ENCODE measurements at regions not wholly inside any gene's neighbourhood (a gene's known extent, or its start where the extent isn't known, plus 50 kb on each side); places are given as distances from the start of the nearest gene placed in this dataset.
"Not testable (repeated sequence)": the region's sequence is repeated elsewhere in the genome, so short reads cannot be mapped to it uniquely, and the experiment has no call there.

GRCh38 chr17:30605523-30605922, 128.3 kb downstream of the GOSR1 start:
- no peaks in the 10 kb centered on the region for H3K9me3 ChIP-seq (ENCODE audit: low read length)
- TF ChIP-seq CTCF (conservative IDR thresholded peaks at IDR 0.05; ENCODE audit: low read length) (no peak), EZH2phosphoT487 (IDR thresholded peaks at IDR 0.05; ENCODE audit: borderline replicate concordance, low read depth, low read length) (no peak)
- H3K9me2 ChIP-seq (ENCODE audit: insufficient read depth, low read length) = no peaks in the 10 kb centered on the region
- no peaks in the 10 kb centered on the region for H4K20me1 ChIP-seq (ENCODE audit: insufficient read depth, low read length)
- CTCF ChIA-PET (ENCODE audit: unreplicated experiment) = no interaction called here
- intact Hi-C loops (cut with micrococcal nuclease; ENCODE audit: unreplicated experiment) = no loop called here
- no peak overlapping the region for H3K4me2 ChIP-seq (ENCODE audit: low read length)
- POLR2A ChIA-PET = interaction anchor here (0.6 kb wide), 1 partner anchor 278 kb away, joined by 4 read pairs; no protein-coding TSS in a partner anchor
- peaks cover 14% of the 10 kb centered on the region for H3K4me1 ChIP-seq (ENCODE audit: insufficient read depth, low read length, poor library complexity, severe bottlenecking)
- H3K36me3 ChIP-seq (ENCODE audit: insufficient read depth, low read length) = no peaks in the 10 kb centered on the region
- no TSS peak for BruUV-seq (replicated peaks)
- no peak overlapping the region for H3K4me3 ChIP-seq (ENCODE audit: low read depth, low read length, poor library complexity, severe bottlenecking)
- H2AFZ ChIP-seq (ENCODE audit: low read length) = no peak overlapping the region
- no peak for DNase-seq (ENCODE audit: low spot score)
- peaks cover 53% of the 10 kb centered on the region for H3K79me2 ChIP-seq (ENCODE audit: insufficient read depth, low read depth, low read length)
- H3K27ac ChIP-seq (ENCODE audit: low read depth, low read length, poor library complexity, severe bottlenecking) = no peak overlapping the region

GRCh38 chr17:30605027-30605426, 127.8 kb downstream of the GOSR1 start:
- Histone ChIP-seq H3K4me2 (ENCODE audit: low read length) (no peak overlapping the region), H3K79me2 (ENCODE audit: insufficient read depth, low read depth, low read length) (peaks cover 53% of the 10 kb centered on the region), H4K20me1 (ENCODE audit: insufficient read depth, low read length) (no peaks in the 10 kb centered on the region), H3K9me3 (ENCODE audit: low read length) (no peaks in the 10 kb centered on the region), H3K9me2 (ENCODE audit: insufficient read depth, low read length) (no peaks in the 10 kb centered on the region), H3K4me3 (ENCODE audit: low read depth, low read length, poor library complexity, severe bottlenecking) (no peak overlapping the region), H2AFZ (ENCODE audit: low read length) (no peak overlapping the region), H3K27ac (ENCODE audit: low read depth, low read length, poor library complexity, severe bottlenecking) (no peak overlapping the region), H3K4me1 (ENCODE audit: insufficient read depth, low read length, poor library complexity, severe bottlenecking) (peaks cover 16% of the 10 kb centered on the region), H3K36me3 (ENCODE audit: insufficient read depth, low read length) (no peaks in the 10 kb centered on the region)
- no TSS peak for BruUV-seq (replicated peaks)
- no peak for DNase-seq (ENCODE audit: low spot score)
- ChIA-PET POLR2A (interaction anchor here (0.6 kb wide), 1 partner anchor 205 kb away, joined by 4 read pairs; no protein-coding TSS in a partner anchor), CTCF (ENCODE audit: unreplicated experiment) (no interaction called here)
- intact Hi-C loops (cut with micrococcal nuclease; ENCODE audit: unreplicated experiment) = no loop called here
- no peak for TF ChIP-seq EZH2phosphoT487 (IDR thresholded peaks at IDR 0.05; ENCODE audit: borderline replicate concordance, low read depth, low read length)
- no peak for TF ChIP-seq CTCF (conservative IDR thresholded peaks at IDR 0.05; ENCODE audit: low read length)

GRCh38 chr17:30602396-30602795, 125.2 kb downstream of the GOSR1 start:
- Histone ChIP-seq H3K4me3 (ENCODE audit: low read depth, low read length, poor library complexity, severe bottlenecking) (peak overlapping the region; percentile 77), H3K4me2 (ENCODE audit: low read length) (peak overlapping the region; percentile 59), H3K79me2 (ENCODE audit: insufficient read depth, low read depth, low read length) (peaks cover 53% of the 10 kb centered on the region), H3K4me1 (ENCODE audit: insufficient read depth, low read length, poor library complexity, severe bottlenecking) (peaks cover 29% of the 10 kb centered on the region)
- H3K9me2 ChIP-seq (ENCODE audit: insufficient read depth, low read length); H3K9me3 ChIP-seq (ENCODE audit: low read length); CTCF ChIA-PET (ENCODE audit: unreplicated experiment); DNase-seq (ENCODE audit: low spot score); H2AFZ ChIP-seq (ENCODE audit: low read length); H3K36me3 ChIP-seq (ENCODE audit: insufficient read depth, low read length); BruUV-seq (replicated peaks); H3K27ac ChIP-seq (ENCODE audit: low read depth, low read length, poor library complexity, severe bottlenecking); H4K20me1 ChIP-seq (ENCODE audit: insufficient read depth, low read length); POLR2A ChIA-PET: not testable (repeated sequence)
- intact Hi-C loops (cut with micrococcal nuclease; ENCODE audit: unreplicated experiment) = loop anchor here (5.0 kb wide), 2 partner anchors 105 to 220 kb away; partner anchors contain the start of gene CRLF3

GRCh38 chr17:30601984-30602383, 124.8 kb downstream of the GOSR1 start:
- peaks cover 28% of the 10 kb centered on the region for H3K4me1 ChIP-seq (ENCODE audit: insufficient read depth, low read length, poor library complexity, severe bottlenecking)
- BruUV-seq (replicated peaks) = TSS peak; percentile 53
- H3K27ac ChIP-seq (ENCODE audit: low read depth, low read length, poor library complexity, severe bottlenecking); DNase-seq (ENCODE audit: low spot score); POLR2A ChIA-PET; H3K9me2 ChIP-seq (ENCODE audit: insufficient read depth, low read length); H3K36me3 ChIP-seq (ENCODE audit: insufficient read depth, low read length); CTCF ChIA-PET (ENCODE audit: unreplicated experiment); H3K9me3 ChIP-seq (ENCODE audit: low read length); H2AFZ ChIP-seq (ENCODE audit: low read length); H4K20me1 ChIP-seq (ENCODE audit: insufficient read depth, low read length): not testable (repeated sequence)
- peak overlapping the region; percentile 77 for H3K4me3 ChIP-seq (ENCODE audit: low read depth, low read length, poor library complexity, severe bottlenecking)
- H3K79me2 ChIP-seq (ENCODE audit: insufficient read depth, low read depth, low read length) = peaks cover 51% of the 10 kb centered on the region
- intact Hi-C loops (cut with micrococcal nuclease; ENCODE audit: unreplicated experiment) = loop anchor here (5.0 kb wide), 2 partner anchors 105 to 220 kb away; partner anchors contain the start of gene CRLF3
- H3K4me2 ChIP-seq (ENCODE audit: low read length) = peak overlapping the region; percentile 59
